Inflammatory macrophage treated with lipopolysaccharide for 4 hours (primary cell): ENCODE measurements at regions not wholly inside any gene's neighbourhood (a gene's known extent, or its start where the extent isn't known, plus 50 kb on each side); places are given as distances from the start of the nearest gene placed in this dataset.
"Not testable (repeated sequence)": the region's sequence is repeated elsewhere in the genome, so short reads cannot be mapped to it uniquely, and the experiment has no call there.

Source experiments
- DNase-seq: peaks from one replicate; pipeline ENCODE4 v3.0.0-alpha.2; 2020

DNA sequence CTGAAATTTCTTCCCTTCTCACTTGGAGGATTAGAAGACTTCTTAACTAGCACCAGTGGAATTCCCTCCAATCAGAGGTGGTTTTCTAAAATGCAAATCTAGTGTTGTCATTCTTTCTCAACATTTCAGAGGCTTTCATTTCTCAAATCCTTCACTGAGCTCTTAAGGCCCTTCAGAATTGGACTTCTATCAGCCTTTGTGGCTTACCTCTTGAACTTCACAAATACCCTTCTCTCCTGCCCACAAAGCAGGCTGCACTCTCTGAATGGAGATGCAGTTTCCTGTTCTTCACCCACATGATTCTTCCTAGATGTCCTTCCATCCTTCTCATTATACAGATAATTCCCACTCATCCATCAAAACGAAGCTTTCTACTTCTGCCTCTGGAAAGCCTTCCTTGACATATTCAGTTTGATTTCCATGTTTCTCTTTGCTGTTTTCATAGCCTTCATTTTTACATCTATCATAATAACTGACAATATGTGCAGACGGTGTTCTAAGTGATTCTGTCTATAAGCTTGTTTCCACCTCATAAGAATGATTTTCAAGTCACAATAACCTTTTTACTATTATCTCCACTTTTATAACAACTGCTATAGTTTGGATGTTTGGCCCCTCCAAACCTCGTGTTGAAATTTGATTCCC, 123.1 kb upstream of the GPR12 start:
- no peak for DNase-seq

DNA sequence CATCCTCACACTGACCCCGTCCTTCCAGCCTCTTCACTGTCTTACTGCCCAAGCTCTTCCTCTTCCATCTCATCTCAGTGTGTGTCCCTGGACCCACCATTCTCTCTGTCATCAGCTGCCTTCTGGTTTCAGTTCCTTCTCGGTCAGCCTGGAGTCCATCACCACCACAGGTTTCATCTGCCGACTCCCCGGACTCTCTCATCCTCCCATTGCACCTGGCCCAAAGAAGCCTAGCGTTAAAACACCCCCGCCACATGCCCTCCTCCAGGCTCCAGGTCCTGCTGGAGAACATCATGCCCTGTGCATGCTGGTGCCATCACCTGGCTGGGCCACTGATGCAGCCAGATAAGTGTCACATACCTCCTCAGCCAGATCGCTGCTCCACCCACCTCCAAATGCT, 122.1 kb upstream of the GPR12 start:
- DNase-seq: no peak

DNA sequence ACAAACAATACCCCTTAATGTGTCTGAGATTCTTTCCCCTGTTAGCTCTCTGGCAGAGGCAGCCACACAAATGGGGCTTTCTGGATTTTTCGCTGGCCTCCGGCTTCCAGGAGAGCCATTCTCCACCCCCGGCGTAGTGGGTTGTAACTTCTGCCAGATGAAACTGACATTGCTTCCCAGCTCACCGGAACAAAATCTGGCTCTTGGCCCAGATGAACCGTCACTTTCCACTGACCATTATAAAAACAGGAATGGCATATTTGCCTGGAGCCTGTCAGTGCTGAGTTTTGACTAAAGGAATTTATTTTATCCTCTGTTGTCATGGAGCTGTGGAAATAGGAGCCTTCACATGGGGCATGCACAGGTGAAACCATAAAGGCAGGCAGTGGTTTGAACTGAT, 120.6 kb upstream of the GPR12 start:
- DNase-seq: no peak

DNA sequence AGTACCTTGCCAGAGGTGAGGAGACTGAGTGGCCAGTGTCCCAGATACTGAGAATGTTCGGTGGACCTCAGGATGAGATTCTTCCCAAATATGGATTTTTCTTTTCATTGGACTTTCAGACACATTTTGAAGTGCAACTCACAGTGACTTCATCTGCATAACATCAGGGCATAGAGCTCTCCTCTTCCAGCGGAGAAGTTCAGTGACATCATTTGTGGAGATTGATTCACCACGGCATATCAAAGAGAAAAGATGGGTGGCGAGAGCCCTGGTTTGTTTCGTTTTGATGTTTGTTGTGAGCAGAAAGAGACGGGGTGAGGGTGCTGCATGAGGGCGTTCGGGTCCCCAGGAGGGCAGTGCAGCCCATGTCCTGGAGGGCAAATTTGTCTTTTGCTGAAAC, 120.1 kb upstream of the GPR12 start:
- DNase-seq: no peak

DNA sequence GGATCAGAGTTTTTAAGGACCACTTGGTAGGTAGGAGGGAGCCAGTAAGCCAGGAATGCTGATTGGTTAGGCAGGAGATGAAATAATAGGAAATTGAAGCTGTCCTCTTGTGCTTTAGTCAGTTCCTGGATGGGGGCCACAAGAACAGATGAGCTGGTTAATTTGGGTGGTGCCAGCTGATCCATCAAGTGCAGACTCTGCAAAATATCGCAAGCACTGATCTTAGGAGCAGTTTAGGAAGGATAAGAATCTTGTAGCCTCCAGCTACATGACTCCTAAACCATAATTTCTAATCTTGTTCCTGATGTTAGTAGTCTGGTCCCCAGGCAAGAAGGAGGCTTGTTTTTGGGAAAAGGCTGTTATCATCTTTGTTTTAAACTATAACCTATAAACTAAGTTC, 117.9 kb upstream of the GPR12 start:
- DNase-seq: no peak

DNA sequence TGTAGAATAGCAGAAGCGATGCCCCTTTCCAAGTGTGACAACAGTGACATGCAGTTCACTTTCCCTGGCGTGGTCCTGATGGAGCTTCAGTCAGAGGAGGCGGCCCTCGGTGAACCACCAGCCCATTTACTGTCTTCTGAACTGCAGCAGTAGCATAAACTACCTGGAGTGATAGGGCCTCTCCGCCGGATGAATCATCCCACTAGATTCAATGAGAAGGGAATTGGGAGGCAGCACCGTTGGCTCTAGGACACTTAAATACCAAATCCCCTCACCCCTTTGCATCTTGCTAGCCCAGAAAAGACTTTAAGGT, 112.8 kb upstream of the GPR12 start:
- DNase-seq: no peak

DNA sequence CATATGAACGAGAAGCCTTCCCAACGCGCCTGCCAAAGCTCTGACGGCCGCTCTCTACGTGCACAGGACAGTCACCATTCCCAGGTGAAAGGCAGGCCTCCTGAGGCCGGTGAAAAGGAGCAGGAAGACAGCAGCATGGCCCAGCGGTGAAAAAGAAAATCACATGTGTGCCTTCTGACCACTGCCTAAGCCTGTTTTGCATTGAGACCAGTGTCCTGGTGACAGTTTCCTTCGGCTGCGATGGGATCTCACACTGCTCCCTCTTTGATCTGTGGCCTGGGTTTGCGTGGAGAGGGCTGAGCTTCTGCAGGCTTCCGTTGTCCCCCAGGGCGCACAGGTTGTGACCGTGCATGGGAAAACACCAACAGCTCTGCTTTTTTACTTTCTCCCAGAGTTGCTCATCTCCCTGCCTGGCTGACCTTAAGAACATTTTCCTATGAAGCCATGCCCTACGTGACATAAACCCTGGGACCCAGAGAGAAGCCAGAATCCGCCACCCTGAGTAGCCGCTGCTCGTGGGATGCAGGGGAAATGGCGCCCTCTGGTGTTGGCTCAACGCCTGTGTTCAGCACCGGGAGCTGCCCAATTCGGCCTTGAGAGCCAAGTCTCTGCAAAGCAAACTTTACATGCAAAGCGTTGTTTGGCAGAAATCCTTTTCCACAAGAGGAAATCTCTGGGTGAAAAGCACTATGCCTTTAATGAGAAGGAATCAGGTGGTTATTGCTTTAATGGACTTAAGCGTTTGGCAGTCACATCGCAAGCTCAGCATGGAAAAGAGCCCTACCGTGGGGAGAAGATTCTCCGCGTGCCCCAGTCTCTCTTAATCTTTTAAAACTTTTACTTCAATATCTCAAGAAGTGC, 112.2 kb upstream of the GPR12 start:
- DNase-seq: peak; percentile 17

DNA sequence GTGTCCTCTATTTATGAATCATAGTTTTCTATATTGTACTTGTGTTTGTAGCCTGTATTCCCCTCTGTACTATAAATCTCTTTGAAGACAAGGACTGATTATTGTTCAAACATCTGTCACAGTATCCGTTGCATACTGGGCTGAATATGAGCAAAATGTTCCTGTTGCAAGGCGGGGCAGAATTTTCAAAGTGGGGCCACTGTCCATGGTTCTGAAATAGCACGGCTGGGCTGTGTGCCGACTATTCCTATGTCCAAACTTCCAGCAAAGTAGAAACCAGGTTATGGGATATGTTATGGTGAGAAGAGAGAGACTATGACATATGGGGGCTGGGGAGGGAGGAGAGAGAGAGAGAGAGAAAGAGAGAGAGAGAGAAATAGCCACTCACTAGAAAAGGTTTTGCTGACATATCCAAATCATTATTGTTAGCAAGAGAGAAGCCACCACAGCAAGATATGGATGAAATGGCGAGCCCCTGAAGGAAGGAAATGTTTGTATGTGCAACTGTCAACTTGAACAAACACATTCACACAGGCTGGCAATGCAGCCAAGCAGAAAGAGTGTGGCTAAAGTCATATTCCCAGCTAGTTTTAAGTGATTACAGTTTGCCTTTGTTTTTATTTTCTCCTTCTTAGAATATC, 107.0 kb upstream of the GPR12 start:
- no peak for DNase-seq

DNA sequence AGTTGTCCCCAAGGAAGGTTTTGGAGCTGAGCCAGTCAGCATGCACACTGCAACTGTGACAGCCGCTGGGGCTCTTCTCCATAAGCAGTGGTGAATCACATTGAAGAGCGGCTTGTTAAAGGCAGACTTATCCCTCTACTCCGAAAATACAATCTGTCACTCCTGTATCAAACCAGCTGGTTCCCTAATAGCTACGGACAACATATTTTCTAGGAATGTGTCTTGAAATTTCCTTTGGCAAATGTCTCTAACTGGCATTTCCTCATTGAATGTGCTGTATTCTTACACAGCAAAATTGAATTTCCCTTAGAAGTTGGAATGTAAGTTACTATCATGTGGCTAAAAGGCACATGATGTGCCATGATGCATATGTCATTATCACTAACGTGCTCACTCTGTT, 104.0 kb upstream of the GPR12 start:
- DNase-seq: no peak

DNA sequence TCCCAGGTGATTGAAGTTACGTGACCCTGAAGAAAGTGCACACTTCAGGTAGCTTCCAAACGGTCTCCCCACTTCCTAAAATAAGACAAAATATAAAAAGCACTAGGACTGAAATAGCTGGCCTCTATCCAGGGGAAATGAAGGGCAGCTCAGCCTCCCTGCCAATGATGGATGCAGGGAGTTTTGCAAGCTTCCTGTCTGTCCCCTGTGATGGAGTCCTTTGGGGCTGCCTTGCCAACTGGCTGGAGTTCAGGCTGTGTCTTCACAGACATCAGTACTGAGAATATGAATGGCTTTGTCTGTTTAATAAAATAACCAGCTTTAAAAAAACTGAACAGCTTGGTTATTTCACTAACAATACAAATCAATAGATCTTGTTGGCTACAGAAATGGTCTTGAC, 101.4 kb upstream of the GPR12 start:
- DNase-seq: no peak

DNA sequence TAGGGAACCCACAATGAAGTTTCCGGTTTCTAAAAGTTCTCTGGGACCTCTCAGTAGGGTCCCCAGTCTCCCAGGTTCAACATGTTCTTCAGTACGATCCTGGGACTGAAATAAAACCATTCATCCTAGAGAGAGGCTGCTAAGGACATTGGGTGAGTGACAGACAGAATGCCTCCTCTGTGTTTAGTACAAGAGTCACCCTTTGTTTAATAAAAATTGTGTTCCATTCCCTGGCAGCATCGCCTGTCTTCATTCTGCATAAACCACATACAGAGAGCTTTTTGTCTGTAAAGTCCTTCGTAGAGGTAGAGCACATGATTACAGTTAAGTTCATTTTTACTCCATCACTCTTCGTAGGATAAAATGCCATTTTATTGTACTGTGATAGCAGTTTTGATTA, 95.3 kb upstream of the GPR12 start:
- DNase-seq: no peak

DNA sequence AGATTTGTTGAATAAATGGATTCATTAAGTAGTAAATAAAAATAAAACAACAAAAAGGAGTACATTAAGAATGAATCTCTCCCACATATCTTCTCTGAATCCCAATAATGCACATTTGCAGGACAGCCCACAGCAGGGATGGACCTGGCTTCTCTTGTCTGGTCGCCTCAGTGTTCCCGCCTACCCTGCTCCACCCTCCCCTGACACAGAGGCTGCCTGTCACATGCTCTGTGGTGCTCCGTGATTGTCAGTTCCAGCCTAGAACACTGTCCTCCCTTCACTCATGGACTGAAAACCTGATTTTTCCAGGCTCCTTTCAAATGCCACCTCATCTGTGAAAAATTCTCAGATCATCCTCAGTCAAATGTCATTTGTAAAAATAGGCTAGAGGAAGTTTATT, 94.5 kb upstream of the GPR12 start:
- no peak for DNase-seq

DNA sequence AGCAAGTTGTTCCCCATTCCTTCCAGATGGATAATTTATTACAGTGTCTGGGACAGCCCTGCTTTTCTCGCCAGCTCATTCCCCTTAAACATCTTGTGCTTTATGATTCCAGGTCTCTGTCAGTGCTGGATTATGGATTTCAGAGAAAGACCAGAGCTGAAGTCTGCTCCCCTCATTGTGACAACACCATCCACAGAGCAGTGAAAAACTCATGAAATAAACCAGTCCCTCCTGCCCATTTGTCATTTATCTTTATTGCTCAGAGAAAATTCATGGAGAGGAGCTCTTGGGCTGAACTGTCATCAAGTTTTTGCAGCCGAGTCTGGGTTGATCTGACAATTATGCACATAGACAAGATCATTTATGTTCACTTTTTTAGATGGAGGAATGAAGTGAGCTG, 92.7 kb upstream of the GPR12 start:
- DNase-seq: no peak

DNA sequence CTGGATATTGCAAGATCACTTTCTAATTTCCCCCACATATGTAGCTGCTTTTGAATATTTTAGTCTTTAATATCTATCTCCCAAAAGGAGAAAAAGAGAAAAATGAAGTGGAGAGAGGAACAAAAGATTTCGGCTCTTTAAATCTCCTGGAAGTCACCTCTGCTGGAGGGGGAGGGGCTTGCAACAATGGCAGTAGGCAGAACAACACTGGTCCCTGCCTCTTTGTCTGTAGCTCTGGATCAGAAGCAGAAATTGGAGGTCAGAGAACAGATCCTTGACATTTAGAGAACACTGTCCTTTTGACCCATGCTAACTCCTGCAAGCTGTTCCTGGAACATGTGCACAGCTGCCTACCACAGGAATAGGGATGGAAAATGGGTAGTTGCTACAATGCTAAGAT, 86.7 kb upstream of the GPR12 start:
- DNase-seq: no peak

DNA sequence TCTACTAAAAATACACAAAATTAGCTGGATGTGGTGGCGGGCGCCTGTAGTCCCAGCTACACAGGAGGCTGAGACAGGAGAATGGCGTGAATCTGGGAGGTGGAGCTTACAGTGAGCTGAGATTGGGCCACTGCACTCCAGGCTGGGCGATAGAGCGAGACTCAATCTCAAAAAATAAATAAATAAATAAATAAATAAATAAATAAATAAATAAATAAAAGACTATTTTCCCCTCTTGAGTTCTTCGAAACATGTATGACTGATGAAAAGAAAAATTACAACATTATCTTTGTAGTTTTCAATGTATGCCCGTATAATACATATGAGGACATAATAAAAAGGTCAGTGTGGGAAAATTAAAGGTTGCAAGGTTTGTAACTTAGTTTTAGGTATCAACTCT, 84.5 kb upstream of the GPR12 start:
- not testable (repeated sequence) for DNase-seq

DNA sequence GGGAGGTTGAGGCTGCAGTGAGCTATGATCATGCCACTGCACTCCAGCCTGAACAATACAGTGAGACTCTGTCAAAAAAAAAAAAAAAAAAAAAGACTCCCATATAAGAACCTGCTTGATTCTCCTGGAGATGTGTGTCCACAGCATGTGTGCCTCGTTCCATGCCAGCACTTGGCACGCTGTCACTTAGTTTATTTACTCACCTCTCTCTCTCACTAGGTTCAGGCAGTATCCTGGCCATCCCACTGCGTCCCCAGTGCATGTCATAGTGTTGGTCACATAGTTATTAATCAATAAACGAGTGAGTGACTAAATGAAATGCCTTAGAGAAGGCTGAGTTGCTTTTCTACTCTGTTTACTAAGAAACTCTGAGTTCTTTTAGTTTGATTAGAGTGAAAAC, 79.1 kb upstream of the GPR12 start:
- no peak for DNase-seq

DNA sequence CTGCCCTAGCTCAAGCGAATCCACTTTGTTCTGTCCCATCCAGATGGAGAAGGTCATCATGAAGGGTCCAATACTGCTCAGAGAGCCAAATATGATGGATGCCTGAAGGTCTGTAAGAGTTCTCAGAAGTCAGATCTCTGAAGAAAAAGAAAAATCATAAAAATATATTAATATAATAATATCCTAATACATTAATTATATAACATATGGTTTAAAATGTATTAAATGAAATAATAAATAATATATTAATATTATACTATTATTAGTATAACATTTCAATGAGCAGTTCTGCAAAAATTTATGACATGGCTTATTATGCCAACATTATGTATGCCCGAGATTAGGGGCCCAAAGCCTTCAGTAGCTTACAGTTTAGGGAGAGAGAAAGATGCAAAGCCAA, 78.2 kb upstream of the GPR12 start:
- no peak for DNase-seq

DNA sequence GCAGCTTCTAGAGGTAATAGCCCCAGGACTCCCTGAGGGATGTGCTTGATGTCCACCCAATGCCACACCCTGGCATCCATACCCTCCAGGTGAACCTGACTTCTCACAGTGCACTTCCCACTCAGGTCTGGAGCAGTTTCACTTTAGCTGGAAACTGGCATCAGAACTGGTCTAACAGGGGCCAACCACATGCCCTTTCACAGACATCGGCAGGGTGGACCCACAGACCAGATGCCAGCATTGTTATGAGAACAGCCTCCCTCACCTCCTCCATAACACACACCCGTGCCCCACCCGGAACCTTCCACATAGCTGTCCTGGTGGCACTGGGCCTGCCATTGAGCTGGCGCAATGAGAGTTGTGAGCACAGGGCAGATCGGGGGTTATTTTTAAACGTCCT, 77.4 kb upstream of the GPR12 start:
- DNase-seq: no peak

DNA sequence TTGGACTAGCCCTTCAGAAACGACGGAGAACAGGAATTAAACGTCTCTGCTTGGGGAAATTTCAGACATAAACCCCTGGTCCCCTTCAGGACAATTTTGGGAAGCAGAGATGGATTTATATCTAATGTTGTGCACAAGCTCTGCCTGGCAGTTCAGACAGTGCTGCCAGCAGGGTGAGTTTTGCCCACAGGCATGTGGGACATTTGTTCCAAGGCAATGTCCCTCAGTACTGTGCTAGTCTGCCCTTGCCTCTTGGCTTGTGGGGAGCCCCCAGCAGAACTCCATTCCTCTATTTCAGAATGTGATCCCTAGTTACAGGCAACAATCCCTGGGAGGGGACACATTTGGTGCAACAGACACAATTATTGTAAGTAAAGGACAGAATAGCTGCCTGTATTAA, 76.5 kb upstream of the GPR12 start:
- no peak for DNase-seq

DNA sequence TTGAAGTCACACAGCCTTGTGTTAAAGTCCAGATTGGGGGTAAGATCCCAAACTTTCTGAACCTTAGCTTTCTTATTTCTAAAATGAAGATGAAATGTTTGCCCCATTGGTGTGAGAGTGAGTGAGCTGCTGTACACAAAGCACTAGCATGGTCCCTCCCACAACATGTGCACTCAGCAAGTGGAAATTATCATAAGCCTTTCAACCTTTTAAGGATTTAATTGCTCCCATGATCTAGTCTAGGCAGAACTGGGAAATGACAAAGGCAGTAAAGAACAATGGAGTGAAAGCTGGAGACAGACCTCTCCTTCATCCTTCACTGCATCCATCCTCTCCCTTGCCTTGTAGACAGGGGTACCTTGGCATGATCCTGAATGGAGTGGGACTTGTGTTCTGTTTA, 76.0 kb upstream of the GPR12 start:
- no peak for DNase-seq

DNA sequence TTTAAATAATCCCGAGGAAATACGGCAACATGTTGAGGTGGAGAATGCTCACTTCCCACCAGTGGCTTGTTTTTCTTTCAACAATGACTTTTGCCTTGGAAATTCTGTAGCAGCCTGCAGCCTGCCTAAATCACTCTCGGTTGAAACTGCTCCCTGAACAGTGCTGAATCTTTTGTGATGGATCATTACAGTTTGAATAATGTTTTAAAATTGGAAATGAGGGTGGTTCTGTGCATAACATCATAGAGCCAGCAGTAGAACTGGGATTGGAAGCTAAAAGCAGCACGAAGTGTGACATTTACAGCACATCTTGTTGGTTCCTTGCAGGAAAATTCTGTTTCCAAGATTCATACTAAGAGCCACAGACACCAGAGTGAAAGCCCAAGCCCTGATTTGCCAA, 74.1 kb upstream of the GPR12 start:
- no peak for DNase-seq

DNA sequence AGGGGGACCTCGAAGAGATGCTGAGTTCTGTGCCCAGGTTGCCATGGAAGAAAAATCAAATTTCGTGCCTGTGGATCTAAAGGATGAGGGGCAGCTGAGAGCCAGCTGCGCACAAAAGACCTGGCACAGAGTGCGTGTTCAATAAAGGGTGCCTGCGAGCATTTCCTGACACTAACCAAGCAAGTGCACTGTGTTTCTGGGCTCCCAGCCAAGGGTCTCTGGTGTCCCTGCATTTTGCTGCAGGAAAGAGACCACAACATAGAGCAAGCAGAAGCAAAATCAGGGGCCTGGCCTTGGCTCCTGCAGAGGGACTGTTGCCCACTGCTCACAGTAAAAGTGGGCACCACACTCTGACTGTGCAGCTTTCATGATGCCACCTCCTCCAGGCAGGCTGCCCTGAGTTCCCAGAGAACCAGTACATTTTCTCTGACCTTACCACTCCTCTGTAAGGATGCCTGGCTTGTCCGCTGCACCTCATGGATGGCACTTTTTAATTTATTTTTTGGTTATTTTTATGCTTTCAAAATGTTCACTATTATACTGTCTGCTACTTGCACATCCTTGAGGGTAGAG, 70.8 kb upstream of the GPR12 start:
- DNase-seq: no peak

DNA sequence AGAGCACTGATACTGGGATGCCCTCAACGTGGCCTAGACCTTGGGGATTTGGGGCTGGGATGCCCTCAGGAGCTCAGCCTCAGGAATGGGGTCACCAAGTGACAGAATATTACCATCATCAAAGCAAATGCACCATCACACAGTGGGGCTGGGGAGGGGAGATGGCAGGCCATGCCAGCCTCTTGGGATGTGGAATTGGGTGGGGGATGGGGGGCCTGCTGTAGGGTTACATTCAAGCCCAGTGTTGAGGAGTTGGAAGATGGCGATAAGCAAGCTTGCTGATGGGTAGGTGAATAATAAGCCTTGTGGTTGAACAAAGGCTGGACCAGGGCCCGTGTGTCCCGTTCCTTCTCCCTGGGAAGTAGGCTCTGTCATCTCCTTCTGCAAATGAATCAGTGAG, 69.1 kb upstream of the GPR12 start:
- no peak for DNase-seq

DNA sequence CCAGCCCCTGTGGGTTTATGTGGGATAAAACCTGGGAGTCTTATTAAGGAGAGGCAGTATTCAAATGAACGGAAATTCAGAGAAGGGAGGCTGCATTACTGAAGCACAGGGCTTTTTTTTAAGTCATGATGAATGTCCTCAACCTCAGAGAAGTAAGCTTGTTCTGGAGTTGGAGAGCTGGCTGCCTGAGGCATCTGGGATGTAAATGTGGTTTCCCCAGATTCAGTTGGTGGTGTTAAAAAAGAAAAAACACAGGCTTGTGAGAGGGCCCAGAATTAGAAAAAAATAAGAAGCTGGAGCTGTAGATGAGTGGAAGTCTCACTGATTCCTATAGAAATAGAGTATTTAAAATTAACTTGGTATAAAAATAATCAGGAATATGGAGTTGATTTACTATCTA, 64.0 kb upstream of the GPR12 start:
- DNase-seq: no peak
